Fibroblast of the aortic adventitia (primary cell): ENCODE measurements at regions not wholly inside any gene's neighbourhood (a gene's known extent, or its start where the extent isn't known, plus 50 kb on each side); places are given as distances from the start of the nearest gene placed in this dataset.

ENCODE experiments used
- DNase-seq: peaks from one replicate; pipeline ENCODE4 v3.0.0-alpha.2; 2010; ENCODE audit warnings: low read depth
- H3K4me3 ChIP-seq: 2 replicates; pipeline ENCODE4 v1.5.1; 2011; ENCODE audit warnings: low read depth, mild to moderate bottlenecking, control low read depth, low read length, moderate library complexity
- CTCF ChIP-seq: IDR thresholded peaks from 2 replicates; pipeline ENCODE4 v1.5.1; 2011; ENCODE audit warnings: mild to moderate bottlenecking, low read length, control low read depth, inconsistent platforms; ENCODE audit not compliant: insufficient read depth

GRCh38 chr3:174346571-174346970 lies 512.6 kb upstream of the NAALADL2 start:
- DNase-seq: no peak
- no peak for TF ChIP-seq CTCF
- no peak overlapping the region for H3K4me3 ChIP-seq

- no peak for TF ChIP-seq CTCF
- no peak overlapping the region for H3K4me3 ChIP-seq
- DNase-seq: no peak
These were observed 511.5 kb upstream of the NAALADL2 start for GRCh38 chr3:174347474-174348138.

GRCh38 chr3:174352227-174352626 lies 506.9 kb upstream of the NAALADL2 start:
- H3K4me3 ChIP-seq: no peak overlapping the region

GRCh38 chr3:174355505-174355904 lies 503.6 kb upstream of the NAALADL2 start:
- TF ChIP-seq CTCF: no peak
- peak; percentile 31 for DNase-seq

More at GRCh38 chr3:174352227-174352626, 506.9 kb upstream of the NAALADL2 start:
- DNase-seq: no peak
- TF ChIP-seq CTCF: no peak

GRCh38 chr3:174356596-174356995 lies 502.5 kb upstream of the NAALADL2 start:
- TF ChIP-seq CTCF: no peak
- H3K4me3 ChIP-seq: no peak overlapping the region
- DNase-seq: no peak

More at GRCh38 chr3:174355505-174355904, 503.6 kb upstream of the NAALADL2 start:
- no peak overlapping the region for H3K4me3 ChIP-seq

GRCh38 chr3:174358252-174358651 lies 500.9 kb upstream of the NAALADL2 start:
- no peak overlapping the region for H3K4me3 ChIP-seq
- no peak for TF ChIP-seq CTCF
- DNase-seq: no peak

GRCh38 chr3:174362556-174362955 lies 496.6 kb upstream of the NAALADL2 start:
- DNase-seq: no peak
- H3K4me3 ChIP-seq: no peak overlapping the region
- TF ChIP-seq CTCF: no peak
